Bronchial epithelial cell (primary cell): ENCODE measurements at regions not wholly inside any gene's neighbourhood (a gene's known extent, or its start where the extent isn't known, plus 50 kb on each side); places are given as distances from the start of the nearest gene placed in this dataset.

Source experiments
- DNase-seq: peaks from one replicate; pipeline ENCODE4 v3.0.0-alpha.2; 2010; ENCODE audit warnings: low read depth
- FAIRE-seq: peaks from 2 replicates; lab custom pipeline; 2011; peaks lifted over from hg19 to GRCh38; lab: Jason Lieb, UNC
- H3K27me3 ChIP-seq: 2 replicates; pipeline ENCODE4 v1.5.1; 2011; ENCODE audit warnings: low read length; ENCODE audit not compliant: control insufficient read depth, insufficient read depth
- H3K36me3 ChIP-seq: 2 replicates; pipeline ENCODE4 v1.5.1; 2011; ENCODE audit warnings: low read length; ENCODE audit not compliant: control insufficient read depth, insufficient read depth
- H3K4me3 ChIP-seq: 2 replicates; pipeline ENCODE4 v1.5.1; 2011; ENCODE audit warnings: mild to moderate bottlenecking, low read depth, low read length, control low read depth
- TF ChIP-seq, protein P1 (sequence below): IDR thresholded peaks from 2 replicates; pipeline ENCODE4 v1.5.1; 2011; ENCODE audit warnings: mild to moderate bottlenecking, moderate library complexity, low read length, control low read depth, inconsistent platforms; ENCODE audit not compliant: insufficient read depth, severe bottlenecking

DNA sequence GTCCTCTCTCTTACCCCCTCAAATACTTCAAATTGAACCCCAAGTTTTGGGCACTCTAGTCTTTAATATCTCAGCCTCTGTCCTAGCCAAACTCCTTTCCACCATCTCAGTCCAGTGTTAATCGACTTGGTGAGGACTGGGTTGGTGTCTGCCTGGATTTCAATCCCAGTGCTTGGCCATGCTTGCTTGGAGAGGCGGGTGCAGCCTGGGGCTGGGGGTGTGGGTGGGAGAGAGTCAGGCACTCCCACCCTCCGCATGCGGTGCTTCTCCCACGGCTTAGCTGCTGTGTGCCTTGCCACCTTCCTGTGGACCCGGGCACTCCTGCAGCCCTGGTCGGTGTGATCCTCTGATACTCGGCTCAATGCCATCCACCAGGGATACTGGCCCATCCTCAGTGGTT is 220.8 kb upstream of the HDAC4 start:
- Histone ChIP-seq H3K27me3 (no peaks in the 10 kb centered on the region), H3K36me3 (no peaks in the 10 kb centered on the region), H3K4me3 (no peak overlapping the region)
- FAIRE-seq (no peak), DNase-seq (no peak)
- TF ChIP-seq, protein P1, sequence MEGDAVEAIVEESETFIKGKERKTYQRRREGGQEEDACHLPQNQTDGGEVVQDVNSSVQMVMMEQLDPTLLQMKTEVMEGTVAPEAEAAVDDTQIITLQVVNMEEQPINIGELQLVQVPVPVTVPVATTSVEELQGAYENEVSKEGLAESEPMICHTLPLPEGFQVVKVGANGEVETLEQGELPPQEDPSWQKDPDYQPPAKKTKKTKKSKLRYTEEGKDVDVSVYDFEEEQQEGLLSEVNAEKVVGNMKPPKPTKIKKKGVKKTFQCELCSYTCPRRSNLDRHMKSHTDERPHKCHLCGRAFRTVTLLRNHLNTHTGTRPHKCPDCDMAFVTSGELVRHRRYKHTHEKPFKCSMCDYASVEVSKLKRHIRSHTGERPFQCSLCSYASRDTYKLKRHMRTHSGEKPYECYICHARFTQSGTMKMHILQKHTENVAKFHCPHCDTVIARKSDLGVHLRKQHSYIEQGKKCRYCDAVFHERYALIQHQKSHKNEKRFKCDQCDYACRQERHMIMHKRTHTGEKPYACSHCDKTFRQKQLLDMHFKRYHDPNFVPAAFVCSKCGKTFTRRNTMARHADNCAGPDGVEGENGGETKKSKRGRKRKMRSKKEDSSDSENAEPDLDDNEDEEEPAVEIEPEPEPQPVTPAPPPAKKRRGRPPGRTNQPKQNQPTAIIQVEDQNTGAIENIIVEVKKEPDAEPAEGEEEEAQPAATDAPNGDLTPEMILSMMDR, result no peak

DNA sequence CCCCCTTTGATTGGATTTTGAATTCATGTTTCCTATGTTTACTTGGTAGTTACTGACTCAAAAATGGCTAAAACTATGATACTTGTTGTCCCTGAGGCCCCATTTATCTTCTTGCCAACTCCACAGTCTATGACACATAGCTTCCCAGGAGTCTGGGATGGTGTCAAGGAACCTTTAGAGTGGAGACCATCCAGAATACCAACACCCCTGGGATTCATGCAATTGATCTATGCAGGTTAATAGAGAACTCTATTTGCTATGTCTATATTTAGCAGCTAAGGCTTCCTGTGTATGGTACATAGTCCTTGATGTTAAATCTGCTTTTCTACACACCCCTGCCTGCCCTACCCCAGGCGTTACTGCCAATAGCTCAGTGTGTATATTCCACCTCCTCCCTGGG is 218.5 kb upstream of the HDAC4 start:
- TF ChIP-seq, protein P1, result no peak
- Histone ChIP-seq H3K4me3 (no peak overlapping the region), H3K27me3 (no peaks in the 10 kb centered on the region), H3K36me3 (no peaks in the 10 kb centered on the region)
- no peak for FAIRE-seq
- no peak for DNase-seq

DNA sequence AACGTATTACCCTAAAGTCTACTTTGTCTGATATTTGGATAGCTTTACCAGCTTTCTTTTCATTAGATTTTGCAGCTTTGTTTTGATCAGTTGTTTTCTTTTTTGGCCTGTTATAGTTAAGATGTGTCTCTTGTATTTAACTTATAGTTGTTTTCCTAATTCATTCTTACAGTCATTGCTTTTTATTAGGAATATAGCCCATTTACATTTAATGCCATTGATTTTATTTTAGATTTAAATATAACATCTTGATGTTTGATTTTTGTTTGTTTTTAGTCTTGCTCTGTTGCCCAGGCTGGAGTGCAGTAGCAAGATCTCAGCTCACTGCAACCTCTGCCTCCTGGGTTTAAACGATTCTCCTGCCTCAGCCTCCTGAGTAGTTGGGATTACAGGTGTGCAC is 215.9 kb upstream of the HDAC4 start:
- TF ChIP-seq, protein P1, result no peak
- no peaks in the 10 kb centered on the region for H3K27me3 ChIP-seq
- FAIRE-seq (no peak), DNase-seq (no peak)
- H3K36me3 ChIP-seq, result no peaks in the 10 kb centered on the region
- no peak overlapping the region for H3K4me3 ChIP-seq

- DNase-seq (no peak), FAIRE-seq (no peak)
- TF ChIP-seq, protein P1, result no peak
- no peaks in the 10 kb centered on the region for H3K27me3 ChIP-seq
- no peak overlapping the region for H3K4me3 ChIP-seq
- no peaks in the 10 kb centered on the region for H3K36me3 ChIP-seq
Observed at GRCh38 chr2:239612133-239612532, 211.3 kb upstream of the HDAC4 start.

GRCh38 chr2:239611222-239611795 is 210.5 kb upstream of the HDAC4 start:
- no peaks in the 10 kb centered on the region for H3K27me3 ChIP-seq
- H3K36me3 ChIP-seq, result no peaks in the 10 kb centered on the region
- TF ChIP-seq, protein P1, result no peak
- DNase-seq, result no peak
- FAIRE-seq, result no peak
- H3K4me3 ChIP-seq, result no peak overlapping the region
